ENCODE measurements at regions not wholly inside any gene's neighbourhood (a gene's known extent, or its start where the extent isn't known, plus 50 kb on each side); places are given as distances from the start of the nearest gene placed in this dataset.
A peak's percentile ranks its signal among the peaks of the same experiment; 100 is the strongest.

- Histone ChIP-seq H3K9me1 (ENCODE audit: insufficient read depth, low read length) (peaks cover 6% of the 10 kb centered on the region), H2BK5ac (ENCODE audit: low read depth, low read length, poor library complexity, severe bottlenecking) (peak overlapping the region; percentile 66), H3K4me2 (ENCODE audit: low read depth, low read length) (peak overlapping the region; percentile 51; the same call in 1 of the 2 replicates), H3K4me1 (ENCODE audit: control insufficient read depth, insufficient read depth, low read length) (peaks cover 17% of the 10 kb centered on the region), H3K9ac (ENCODE audit: low read depth, low read length) (no peak overlapping the region), H3K18ac (ENCODE audit: low read depth, low read length) (peak overlapping the region; percentile 28; the same call in 1 of the 2 replicates), H4K20me1 (ENCODE audit: insufficient read depth, low read length) (no peaks in the 10 kb centered on the region), H2BK20ac (ENCODE audit: low read depth, low read length) (peak overlapping the region; percentile 27; the same call in 1 of the 2 replicates), H4K5ac (ENCODE audit: low read depth, low read length) (no peak overlapping the region), H3K56ac (ENCODE audit: extremely low read depth, insufficient read depth, low read length) (no peak overlapping the region), H3K27me3 (ENCODE audit: control insufficient read depth, insufficient read depth, low read length) (no peaks in the 10 kb centered on the region), H4K91ac (ENCODE audit: insufficient read depth, low read depth, low read length) (0 out of 2 replicates have a peak overlapping the region, but pooled peaks have one; percentile 4), H3K14ac (replicated peaks; ENCODE audit: low read depth, low read length) (peak overlapping the region; percentile 34), H4K8ac (ENCODE audit: low read depth in 2 of 2, low read length in 2 of 2) (peak overlapping the region in 1 of 2 experiments; percentile 43; a peak in 1 of 4 replicates), H3K36me3 (ENCODE audit: control insufficient read depth, insufficient read depth, low read length) (no peaks in the 10 kb centered on the region), H3K79me1 (ENCODE audit: low read depth in 1 of 2, low read length in 2 of 2) (no peaks in the 10 kb centered on the region), H3K4me3 (ENCODE audit: insufficient read depth, low read depth, low read length) (no peak overlapping the region), H3K4ac (ENCODE audit: low read depth, low read length) (peak overlapping the region; percentile 59; the same call in 1 of the 2 replicates), H2BK15ac (ENCODE audit: low read depth, low read length) (0 out of 3 replicates have a peak overlapping the region, but pooled peaks have one; percentile 28), H2BK120ac (ENCODE audit: low read depth, low read length) (0 out of 2 replicates have a peak overlapping the region, but pooled peaks have one; percentile 22), H3K9me3 (ENCODE audit: control insufficient read depth, insufficient read depth, low read length) (no peaks in the 10 kb centered on the region), H2AK5ac (ENCODE audit: low read depth, low read length) (0 out of 2 replicates have a peak overlapping the region, but pooled peaks have one; percentile 14), H2AFZ (replicated peaks; ENCODE audit: low read length, poor library complexity) (peak overlapping the region; percentile 79), H2AK9ac (replicated peaks; ENCODE audit: low read depth, low read length, poor library complexity) (peak overlapping the region; percentile 48), H3K23ac (ENCODE audit: low read depth, low read length) (no peak overlapping the region), H3K27ac (ENCODE audit: insufficient read depth, low read length) (no peak overlapping the region; the same call in 1 of the 2 replicates)
- no TSS peak for BruUV-seq (replicated peaks)
- no CpG with 5 or more reads among the region's 4 CpGs for WGBS, 2 experiments (ENCODE audit: extremely low coverage in 2 of 2, insufficient read length in 1 of 2)
- ATAC-seq (ENCODE audit: low read depth) (peak; percentile 94), DNase-seq (peak; percentile 88)
- intact Hi-C loops (cut with micrococcal nuclease) (no loop called here), in situ Hi-C loops (cut with MboI; ENCODE audit: low sequenced_read_pairs) (no loop called here), dilution Hi-C loops (cut with HindIII; ENCODE audit: low sequenced_read_pairs, unreplicated experiment) (no loop called here)
- POLR2A ChIA-PET (ENCODE audit: unreplicated experiment) = no interaction called here
- TF ChIP-seq ELK1 (IDR thresholded peaks at IDR 0.05; ENCODE audit: borderline replicate concordance, low read depth, low read length) (no peak), RFX5 (IDR thresholded peaks at IDR 0.05; ENCODE audit: low read depth, low read length) (no peak), NFE2L2 (IDR thresholded peaks at IDR 0.05; ENCODE audit: low read depth, low read length) (peak; percentile 26; the same call in 1 of the 2 replicates), RAD21 (IDR thresholded peaks at IDR 0.05; ENCODE audit: low read length) (0 out of 2 replicates have a peak, but pooled peaks have one; percentile 7), USF2 (IDR thresholded peaks at IDR 0.05; ENCODE audit: low read depth, low read length) (no peak), MXI1 (IDR thresholded peaks at IDR 0.05; ENCODE audit: borderline replicate concordance, low read depth, low read length) (no peak), CTCF (conservative IDR thresholded peaks at IDR 0.05; ENCODE audit: low read depth, low read length) (no peak), CHD1 (IDR thresholded peaks at IDR 0.05; ENCODE audit: low read depth, low read length) (no peak), POLR2A (IDR thresholded peaks at IDR 0.05; ENCODE audit: low read depth, low read length) (no peak), MAZ (IDR thresholded peaks at IDR 0.05; ENCODE audit: borderline replicate concordance, low read depth, low read length) (peak; percentile 48; the same call in 1 of the 2 replicates), RCOR1 (IDR thresholded peaks at IDR 0.05; ENCODE audit: insufficient replicate concordance, low read length) (peak; percentile 97), MAFK (IDR thresholded peaks at IDR 0.05; ENCODE audit: low read depth, low read length) (no peak), SMC3 (IDR thresholded peaks at IDR 0.05; ENCODE audit: low read depth, low read length) (no peak), CEBPB (IDR thresholded peaks at IDR 0.05; ENCODE audit: low read depth, low read length) (no peak), BHLHE40 (IDR thresholded peaks at IDR 0.05; ENCODE audit: low read depth, low read length) (peak; percentile 85), FOS (IDR thresholded peaks at IDR 0.05; ENCODE audit: low read depth, low read length) (peak; percentile 81)
- CTCF ChIA-PET = interaction anchor here (0.6 kb wide), 1 partner anchor 138 kb away, joined by 5 read pairs; no protein-coding TSS in a partner anchor
Observed at GRCh38 chr12:93198086-93198485, 179.6 kb upstream of the NUDT4 start.

Data from IMR-90 (cell line).